ENCODE measurements at regions not wholly inside any gene's neighbourhood (a gene's known extent, or its start where the extent isn't known, plus 50 kb on each side); places are given as distances from the start of the nearest gene placed in this dataset.
"Not testable (repeated sequence)": the region's sequence is repeated elsewhere in the genome, so short reads cannot be mapped to it uniquely, and the experiment has no call there.

GRCh38 chr3:176119826-176120225, 1077.5 kb downstream of the TBL1XR1 start:
- no peak for TF ChIP-seq CTCF (conservative IDR thresholded peaks at IDR 0.05; ENCODE audit: low read depth, low read length)
- no peaks in the 10 kb centered on the region for H3K79me2 ChIP-seq (ENCODE audit: insufficient read depth, low read depth)

GRCh38 chr3:176106380-176106779, 1090.9 kb downstream of the TBL1XR1 start:
- no peaks in the 10 kb centered on the region for H3K4me1 ChIP-seq (ENCODE audit: low read depth, poor library complexity, severe bottlenecking)
- H3K27me3 ChIP-seq (ENCODE audit: insufficient read depth, low read depth) = no peaks in the 10 kb centered on the region
- TF ChIP-seq CTCF (conservative IDR thresholded peaks at IDR 0.05; ENCODE audit: low read depth, low read length) = no peak

More at GRCh38 chr3:176119826-176120225, 1077.5 kb downstream of the TBL1XR1 start:
- Histone ChIP-seq H3K4me2 (no peak overlapping the region), H3K27ac (no peak overlapping the region), H3K4me1 (ENCODE audit: low read depth, poor library complexity, severe bottlenecking) (no peaks in the 10 kb centered on the region), H3K27me3 (ENCODE audit: insufficient read depth, low read depth) (no peaks in the 10 kb centered on the region), H2AFZ (ENCODE audit: low read depth) (no peak overlapping the region), H3K9ac (no peak overlapping the region), H4K20me1 (ENCODE audit: insufficient read depth) (no peaks in the 10 kb centered on the region), H3K4me3 (IDR thresholded peaks at IDR 0.05; ENCODE audit: insufficient read depth, low read depth, low read length) (no peak overlapping the region), H3K36me3 (ENCODE audit: insufficient read depth) (no peaks in the 10 kb centered on the region)

GRCh38 chr3:176097027-176097426, 1100.3 kb downstream of the TBL1XR1 start:
- H3K4me2 ChIP-seq = no peak overlapping the region
- no peak overlapping the region for H3K9ac ChIP-seq
- no peaks in the 10 kb centered on the region for H3K36me3 ChIP-seq (ENCODE audit: insufficient read depth)

More at GRCh38 chr3:176106380-176106779, 1090.9 kb downstream of the TBL1XR1 start:
- Histone ChIP-seq H3K79me2 (ENCODE audit: insufficient read depth, low read depth) (no peaks in the 10 kb centered on the region), H3K9ac (no peak overlapping the region), H3K4me2 (no peak overlapping the region), H3K4me3 (IDR thresholded peaks at IDR 0.05; ENCODE audit: insufficient read depth, low read depth, low read length) (no peak overlapping the region), H2AFZ (ENCODE audit: low read depth) (no peak overlapping the region), H4K20me1 (ENCODE audit: insufficient read depth) (no peaks in the 10 kb centered on the region), H3K36me3 (ENCODE audit: insufficient read depth) (no peaks in the 10 kb centered on the region), H3K27ac (no peak overlapping the region)

GRCh38 chr3:176093892-176094291, 1103.4 kb downstream of the TBL1XR1 start:
- H3K4me1 ChIP-seq (ENCODE audit: low read depth, poor library complexity, severe bottlenecking); H3K27me3 ChIP-seq (ENCODE audit: insufficient read depth, low read depth); H4K20me1 ChIP-seq (ENCODE audit: insufficient read depth); H3K4me2 ChIP-seq; H2AFZ ChIP-seq (ENCODE audit: low read depth); H3K27ac ChIP-seq; H3K4me3 ChIP-seq (IDR thresholded peaks at IDR 0.05; ENCODE audit: insufficient read depth, low read depth, low read length); H3K79me2 ChIP-seq (ENCODE audit: insufficient read depth, low read depth); H3K9ac ChIP-seq; H3K36me3 ChIP-seq (ENCODE audit: insufficient read depth): not testable (repeated sequence)

More at GRCh38 chr3:176097027-176097426, 1100.3 kb downstream of the TBL1XR1 start:
- H3K79me2 ChIP-seq (ENCODE audit: insufficient read depth, low read depth) = no peaks in the 10 kb centered on the region
- H4K20me1 ChIP-seq (ENCODE audit: insufficient read depth) = no peaks in the 10 kb centered on the region
- H3K4me1 ChIP-seq (ENCODE audit: low read depth, poor library complexity, severe bottlenecking) = no peaks in the 10 kb centered on the region
- no peaks in the 10 kb centered on the region for H3K27me3 ChIP-seq (ENCODE audit: insufficient read depth, low read depth)
- no peak for TF ChIP-seq CTCF (conservative IDR thresholded peaks at IDR 0.05; ENCODE audit: low read depth, low read length)
- H3K27ac ChIP-seq = no peak overlapping the region
- no peak overlapping the region for H2AFZ ChIP-seq (ENCODE audit: low read depth)
- H3K4me3 ChIP-seq (IDR thresholded peaks at IDR 0.05; ENCODE audit: insufficient read depth, low read depth, low read length) = no peak overlapping the region

- peaks cover 16% of the 10 kb centered on the region for H3K4me1 ChIP-seq (ENCODE audit: low read depth, poor library complexity, severe bottlenecking)
- H3K4me2 ChIP-seq = no peak overlapping the region
- no peaks in the 10 kb centered on the region for H4K20me1 ChIP-seq (ENCODE audit: insufficient read depth)
- H3K9ac ChIP-seq = no peak overlapping the region
- no peak overlapping the region for H2AFZ ChIP-seq (ENCODE audit: low read depth)
- no peak overlapping the region for H3K4me3 ChIP-seq (IDR thresholded peaks at IDR 0.05; ENCODE audit: insufficient read depth, low read depth, low read length)
- TF ChIP-seq CTCF (conservative IDR thresholded peaks at IDR 0.05; ENCODE audit: low read depth, low read length) = no peak
- H3K27ac ChIP-seq = no peak overlapping the region
- no peaks in the 10 kb centered on the region for H3K36me3 ChIP-seq (ENCODE audit: insufficient read depth)
- no peaks in the 10 kb centered on the region for H3K27me3 ChIP-seq (ENCODE audit: insufficient read depth, low read depth)
- no peaks in the 10 kb centered on the region for H3K79me2 ChIP-seq (ENCODE audit: insufficient read depth, low read depth)
Observed at GRCh38 chr3:176090727-176091126, 1106.6 kb downstream of the TBL1XR1 start.

Measured in KMS-11 (cell line).